ENCODE measurements at regions not wholly inside any gene's neighbourhood (a gene's known extent, or its start where the extent isn't known, plus 50 kb on each side); places are given as distances from the start of the nearest gene placed in this dataset.

GRCh38 chr1:56336982-56337381 lies 242.4 kb downstream of the PLPP3 start:
- TF ChIP-seq SUZ12 (IDR thresholded peaks at IDR 0.05; ENCODE audit: extremely low read depth, insufficient read depth, insufficient read length) (no peak), ZNF274 (IDR thresholded peaks at IDR 0.05; ENCODE audit: low read depth, low read length) (no peak)

Data from NT2/D1 (cell line).